Smooth muscle cell (in vitro differentiated cells): ENCODE measurements at regions not wholly inside any gene's neighbourhood (a gene's known extent, or its start where the extent isn't known, plus 50 kb on each side); places are given as distances from the start of the nearest gene placed in this dataset.

Experiments used
- DNase-seq: peaks from one replicate; lab custom pipeline; 2025; ENCODE audit not compliant: unreplicated experiment; lab: John Stamatoyannopoulos, UW
- H2AFZ ChIP-seq: fragments of 200-600 bp; sonication (generic); 2 replicates; pipeline ENCODE4 v1.6.0; 2016; ENCODE audit warnings: antibody characterized with exemption, low read depth, mild to moderate bottlenecking
- H3F3A ChIP-seq: fragments of 200-600 bp; sonication (generic); 2 replicates; pipeline ENCODE4 v1.6.0; 2017; ENCODE audit warnings: antibody characterized with exemption, low read depth
- H3K27ac ChIP-seq: fragments of 200-600 bp; sonication (generic); 2 replicates; pipeline ENCODE4 v1.5.1; 2016; ENCODE audit warnings: low read depth, mild to moderate bottlenecking
- H3K27me3 ChIP-seq: fragments of 200-600 bp; sonication (generic); 2 replicates; pipeline ENCODE4 v1.6.1; 2016; ENCODE audit warnings: low read depth, mild to moderate bottlenecking
- H3K36me3 ChIP-seq: fragments of 200-600 bp; sonication (generic); 2 replicates; pipeline ENCODE4 v1.5.1; 2016; ENCODE audit warnings: low read depth
- H3K4me1 ChIP-seq: fragments of 200-600 bp; sonication (generic); 2 replicates; pipeline ENCODE4 v1.5.1; 2016; ENCODE audit warnings: low read depth
- H3K4me2 ChIP-seq: fragments of 200-600 bp; sonication (generic); 2 replicates; pipeline ENCODE4 v1.6.0; 2016; ENCODE audit warnings: mild to moderate bottlenecking
- H3K4me3 ChIP-seq: fragments of 200-600 bp; sonication (generic); 2 replicates; pipeline ENCODE4 v1.5.1; 2016; ENCODE audit warnings: mild to moderate bottlenecking
- H3K79me2 ChIP-seq: fragments of 200-600 bp; sonication (generic); 2 replicates; pipeline ENCODE4 v1.6.0; 2016; ENCODE audit warnings: low read depth, mild to moderate bottlenecking
- H3K9ac ChIP-seq: fragments of 200-600 bp; sonication (generic); 2 replicates; pipeline ENCODE4 v1.6.0; 2016; ENCODE audit warnings: low read depth
- H3K9me3 ChIP-seq: fragments of 200-600 bp; sonication (generic); replicated peaks from 2 replicates; pipeline ENCODE4 v1.5.1; 2016; ENCODE audit warnings: low read depth
- H4K20me1 ChIP-seq: fragments of 200-600 bp; sonication (generic); 2 replicates; pipeline ENCODE4 v1.6.0; 2016; ENCODE audit warnings: low read depth
- WGBS: methylation state at CpG from one replicate; pipeline ENCODE4 v1.1.7; 2016; ENCODE audit warnings: low lambda C conversion rate; 5-methylcytosine and 5-hydroxymethylcytosine counted together
- TF ChIP-seq, protein P1 (sequence below): fragments of 200-600 bp; sonication (generic); IDR thresholded peaks from 2 replicates; pipeline ENCODE4 v1.5.1; 2017; ENCODE audit warnings: borderline replicate concordance, mild to moderate bottlenecking, antibody characterized with exemption; ENCODE audit not compliant: insufficient read depth, poor library complexity, severe bottlenecking

DNA sequence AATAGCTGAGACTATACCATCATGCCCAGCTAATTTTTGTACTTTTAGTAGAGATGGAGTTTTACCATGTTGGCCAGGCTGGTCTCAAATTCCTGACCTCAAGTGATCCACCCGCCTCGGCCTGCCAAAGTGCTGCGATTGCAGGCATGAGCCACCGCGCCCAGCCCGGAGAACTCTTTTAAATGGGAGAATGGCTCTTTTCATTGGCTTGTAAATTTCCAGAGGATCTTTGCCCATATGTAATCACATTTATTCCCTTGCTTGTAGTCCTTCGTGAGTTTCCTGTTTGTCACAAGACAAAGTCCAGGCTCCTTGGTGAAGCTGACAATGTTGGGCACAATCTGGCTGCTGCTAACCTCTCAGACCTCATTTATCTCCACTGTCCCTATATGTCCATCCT, 135.1 kb downstream of the CEP57L1 start:
- WGBS, result 46% methylated on average over 7 of the region's 7 CpGs
- Histone ChIP-seq H3K4me2 (no peak overlapping the region), H3K36me3 (no peaks in the 10 kb centered on the region), H3K79me2 (no peaks in the 10 kb centered on the region), H3K9me3 (no peaks in the 10 kb centered on the region), H3K9ac (no peak overlapping the region), H3F3A (no peaks in the 10 kb centered on the region), H3K4me3 (no peak overlapping the region), H3K27ac (no peak overlapping the region), H3K4me1 (no peaks in the 10 kb centered on the region), H2AFZ (no peak overlapping the region), H3K27me3 (no peaks in the 10 kb centered on the region), H4K20me1 (no peaks in the 10 kb centered on the region)
- TF ChIP-seq, protein P1, sequence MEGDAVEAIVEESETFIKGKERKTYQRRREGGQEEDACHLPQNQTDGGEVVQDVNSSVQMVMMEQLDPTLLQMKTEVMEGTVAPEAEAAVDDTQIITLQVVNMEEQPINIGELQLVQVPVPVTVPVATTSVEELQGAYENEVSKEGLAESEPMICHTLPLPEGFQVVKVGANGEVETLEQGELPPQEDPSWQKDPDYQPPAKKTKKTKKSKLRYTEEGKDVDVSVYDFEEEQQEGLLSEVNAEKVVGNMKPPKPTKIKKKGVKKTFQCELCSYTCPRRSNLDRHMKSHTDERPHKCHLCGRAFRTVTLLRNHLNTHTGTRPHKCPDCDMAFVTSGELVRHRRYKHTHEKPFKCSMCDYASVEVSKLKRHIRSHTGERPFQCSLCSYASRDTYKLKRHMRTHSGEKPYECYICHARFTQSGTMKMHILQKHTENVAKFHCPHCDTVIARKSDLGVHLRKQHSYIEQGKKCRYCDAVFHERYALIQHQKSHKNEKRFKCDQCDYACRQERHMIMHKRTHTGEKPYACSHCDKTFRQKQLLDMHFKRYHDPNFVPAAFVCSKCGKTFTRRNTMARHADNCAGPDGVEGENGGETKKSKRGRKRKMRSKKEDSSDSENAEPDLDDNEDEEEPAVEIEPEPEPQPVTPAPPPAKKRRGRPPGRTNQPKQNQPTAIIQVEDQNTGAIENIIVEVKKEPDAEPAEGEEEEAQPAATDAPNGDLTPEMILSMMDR, result no peak
- no peak for DNase-seq

DNA sequence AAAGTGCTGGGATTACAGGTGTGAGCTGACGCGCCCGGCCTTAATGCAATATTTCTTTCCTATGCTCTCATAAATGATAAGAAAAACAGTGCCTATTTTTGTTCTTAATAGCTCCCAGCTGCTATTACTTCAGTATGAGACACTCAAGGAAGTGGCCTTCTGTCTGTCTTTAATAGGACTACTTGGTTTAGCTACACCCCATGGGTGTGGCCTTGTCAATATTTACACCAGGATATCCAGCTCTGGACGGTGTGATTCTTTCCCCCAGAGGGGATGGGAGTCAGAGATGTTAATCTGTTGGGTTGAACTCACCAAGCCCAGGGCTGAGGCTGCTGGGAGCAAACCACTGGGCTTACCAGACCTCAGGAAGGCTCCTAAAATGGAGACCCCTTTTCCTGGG, 134.2 kb downstream of the CEP57L1 start:
- DNase-seq, result no peak

DNA sequence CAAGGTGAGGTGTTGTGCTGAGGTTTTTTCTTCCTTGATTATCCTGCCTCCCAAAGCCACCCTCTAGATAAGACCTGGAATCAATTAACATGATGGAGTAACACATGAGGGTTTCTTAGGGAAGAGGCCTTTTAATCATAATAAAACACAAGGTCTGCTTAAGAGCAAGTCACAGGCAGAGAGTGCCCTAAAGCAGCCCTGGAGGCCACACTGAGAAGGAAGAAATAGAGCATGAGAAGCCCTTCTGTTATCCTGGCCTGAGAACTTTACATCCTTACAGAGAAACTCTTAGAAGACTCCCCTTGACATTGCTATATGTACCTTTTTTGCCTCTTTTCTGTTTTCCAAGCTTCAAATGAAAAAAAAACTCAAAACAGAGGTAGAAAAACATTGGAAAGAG, 132.3 kb downstream of the CEP57L1 start:
- no peak overlapping the region for H3K9ac ChIP-seq
- no peak overlapping the region for H3K27ac ChIP-seq
- no peaks in the 10 kb centered on the region for H4K20me1 ChIP-seq
- no peaks in the 10 kb centered on the region for H3K9me3 ChIP-seq
- no peaks in the 10 kb centered on the region for H3K27me3 ChIP-seq
- no peak overlapping the region for H3K4me3 ChIP-seq
- H3K4me1 ChIP-seq, result no peaks in the 10 kb centered on the region
- H3K36me3 ChIP-seq, result no peaks in the 10 kb centered on the region
- H2AFZ ChIP-seq, result no peak overlapping the region
- H3K79me2 ChIP-seq, result no peaks in the 10 kb centered on the region
- H3F3A ChIP-seq, result no peaks in the 10 kb centered on the region
- TF ChIP-seq, protein P1, result no peak
- DNase-seq, result no peak
- H3K4me2 ChIP-seq, result no peak overlapping the region

More for the DNA sequence above, 134.2 kb downstream of the CEP57L1 start:
- H4K20me1 ChIP-seq, result no peaks in the 10 kb centered on the region
- H3K79me2 ChIP-seq, result no peaks in the 10 kb centered on the region
- 64% methylated on average over 4 of the region's 4 CpGs for WGBS
- TF ChIP-seq, protein P1, result no peak
- no peak overlapping the region for H3K27ac ChIP-seq
- no peaks in the 10 kb centered on the region for H3F3A ChIP-seq
- H2AFZ ChIP-seq, result no peak overlapping the region
- H3K4me3 ChIP-seq, result no peak overlapping the region
- H3K27me3 ChIP-seq, result no peaks in the 10 kb centered on the region
- no peaks in the 10 kb centered on the region for H3K9me3 ChIP-seq
- no peak overlapping the region for H3K9ac ChIP-seq
- no peaks in the 10 kb centered on the region for H3K4me1 ChIP-seq
- H3K4me2 ChIP-seq, result no peak overlapping the region
- H3K36me3 ChIP-seq, result no peaks in the 10 kb centered on the region

DNA sequence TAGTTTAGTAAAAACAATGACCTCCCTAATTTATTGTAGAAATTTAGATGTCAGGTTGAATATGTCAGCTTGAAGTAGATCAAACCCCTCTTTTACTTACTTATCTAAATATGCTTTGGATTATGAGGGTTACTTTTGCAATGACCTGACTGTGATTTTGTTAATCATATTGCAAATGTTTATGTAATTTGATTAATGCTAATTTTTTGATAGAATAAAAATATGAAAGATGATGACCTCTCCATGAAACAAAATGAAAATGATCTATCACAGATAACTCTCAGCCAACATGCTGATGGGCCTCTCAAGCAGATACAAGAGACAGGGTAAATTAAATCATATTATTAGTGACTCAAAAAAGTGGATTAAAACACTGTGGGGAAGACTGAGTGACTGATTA, 131.0 kb downstream of the CEP57L1 start:
- H3K27me3 ChIP-seq, result no peaks in the 10 kb centered on the region
- H3K36me3 ChIP-seq, result no peaks in the 10 kb centered on the region
- H3K4me3 ChIP-seq, result no peak overlapping the region
- H3K4me2 ChIP-seq, result no peak overlapping the region
- no peaks in the 10 kb centered on the region for H4K20me1 ChIP-seq
- H3K9ac ChIP-seq, result no peak overlapping the region
- TF ChIP-seq, protein P1, result no peak
- H3K79me2 ChIP-seq, result no peaks in the 10 kb centered on the region
- no peak overlapping the region for H2AFZ ChIP-seq
- H3F3A ChIP-seq, result no peaks in the 10 kb centered on the region
- no peaks in the 10 kb centered on the region for H3K4me1 ChIP-seq
- H3K9me3 ChIP-seq, result no peaks in the 10 kb centered on the region
- no peak for DNase-seq
- H3K27ac ChIP-seq, result no peak overlapping the region
